ENCODE measurements at regions not wholly inside any gene's neighbourhood (a gene's known extent, or its start where the extent isn't known, plus 50 kb on each side); places are given as distances from the start of the nearest gene placed in this dataset.

DNA sequence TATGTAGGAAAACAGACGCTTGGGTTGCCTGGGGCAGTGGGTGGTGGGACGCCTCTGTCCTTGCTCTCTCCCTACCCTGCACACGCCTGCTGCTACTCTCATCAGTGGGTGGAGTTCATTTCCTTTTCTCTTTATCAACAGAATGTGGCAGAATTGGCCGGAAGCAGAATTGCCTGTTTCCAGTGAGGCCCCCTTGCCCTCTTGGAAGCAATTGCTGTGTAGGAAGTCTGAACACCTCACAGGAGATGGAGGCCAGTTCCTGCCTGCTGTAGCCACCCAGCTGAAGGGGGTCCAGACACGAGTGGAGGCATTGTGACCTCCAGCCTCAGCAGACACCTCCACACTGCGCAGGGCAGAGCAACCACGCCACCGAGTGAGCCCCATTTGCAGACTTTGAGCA is 331.6 kb upstream of the ZNF32 start:
- Histone ChIP-seq H3K36me3 (ENCODE audit: control insufficient read depth, insufficient read depth, low read length) (no peaks in the 10 kb centered on the region), H3K4me3 (ENCODE audit: low read length) (no peak overlapping the region), H3K27ac (ENCODE audit: low read length) (no peak overlapping the region), H3K9me3 (ENCODE audit: control insufficient read depth, insufficient read depth, low read length) (no peaks in the 10 kb centered on the region), H3K4me1 (ENCODE audit: control insufficient read depth, insufficient read depth, low read length) (peaks cover 11% of the 10 kb centered on the region), H3K27me3 (ENCODE audit: control insufficient read depth, insufficient read depth, low read length) (no peaks in the 10 kb centered on the region)
- peaks cover 0 to 3% of the 10 kb centered on the region in 2 donors for H3K27me3 Mint-ChIP-seq (ENCODE audit: low read depth in 2 of 2)
- TF ChIP-seq, protein P1, sequence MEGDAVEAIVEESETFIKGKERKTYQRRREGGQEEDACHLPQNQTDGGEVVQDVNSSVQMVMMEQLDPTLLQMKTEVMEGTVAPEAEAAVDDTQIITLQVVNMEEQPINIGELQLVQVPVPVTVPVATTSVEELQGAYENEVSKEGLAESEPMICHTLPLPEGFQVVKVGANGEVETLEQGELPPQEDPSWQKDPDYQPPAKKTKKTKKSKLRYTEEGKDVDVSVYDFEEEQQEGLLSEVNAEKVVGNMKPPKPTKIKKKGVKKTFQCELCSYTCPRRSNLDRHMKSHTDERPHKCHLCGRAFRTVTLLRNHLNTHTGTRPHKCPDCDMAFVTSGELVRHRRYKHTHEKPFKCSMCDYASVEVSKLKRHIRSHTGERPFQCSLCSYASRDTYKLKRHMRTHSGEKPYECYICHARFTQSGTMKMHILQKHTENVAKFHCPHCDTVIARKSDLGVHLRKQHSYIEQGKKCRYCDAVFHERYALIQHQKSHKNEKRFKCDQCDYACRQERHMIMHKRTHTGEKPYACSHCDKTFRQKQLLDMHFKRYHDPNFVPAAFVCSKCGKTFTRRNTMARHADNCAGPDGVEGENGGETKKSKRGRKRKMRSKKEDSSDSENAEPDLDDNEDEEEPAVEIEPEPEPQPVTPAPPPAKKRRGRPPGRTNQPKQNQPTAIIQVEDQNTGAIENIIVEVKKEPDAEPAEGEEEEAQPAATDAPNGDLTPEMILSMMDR (IDR thresholded peaks at IDR 0.05), result no peak
- 35% methylated on average over 7 of the region's 8 CpGs for WGBS (ENCODE audit: insufficient coverage)
- H3K36me3 Mint-ChIP-seq, result no peaks in the 10 kb centered on the region
- no peaks in the 10 kb centered on the region for H3K9me3 Mint-ChIP-seq
- H3K4me3 Mint-ChIP-seq, result no peak overlapping the region
- DNase-seq (no peak), ATAC-seq (peak in 1 of 3 donors; percentile 54)
- H3K4me1 Mint-ChIP-seq, result peaks cover 14 to 22% of the 10 kb centered on the region in 2 donors
- H3K27ac Mint-ChIP-seq, result peak overlapping the region in 1 of 2 donors; percentile 44
- intact Hi-C loops (cut with micrococcal nuclease), result no loop called here

DNA sequence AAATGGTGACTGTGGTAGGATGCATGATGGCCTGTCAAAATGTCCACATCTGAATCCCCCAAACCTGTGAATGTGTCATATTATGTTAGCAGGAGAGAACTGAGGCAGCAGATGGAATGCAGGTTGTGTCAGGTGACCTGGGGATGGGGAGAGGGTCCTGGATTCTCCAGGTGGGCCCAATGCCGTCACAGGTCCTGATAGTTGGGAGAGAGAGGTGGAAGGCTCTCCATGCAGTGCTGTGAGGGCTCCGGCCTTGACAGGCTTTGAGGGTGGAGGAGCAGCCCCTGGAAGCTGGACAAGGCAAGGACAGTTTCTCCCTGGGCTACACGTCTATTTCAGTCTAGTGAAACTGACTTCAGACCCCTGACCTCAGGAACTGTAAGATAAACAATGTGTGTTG is 330.9 kb upstream of the ZNF32 start:
- intact Hi-C loops (cut with micrococcal nuclease), result no loop called here
- Mint-ChIP-seq H3K27me3 (ENCODE audit: low read depth in 2 of 2) (peaks cover 0 to 3% of the 10 kb centered on the region in 2 donors), H3K9me3 (no peaks in the 10 kb centered on the region), H3K27ac (no peak overlapping the region), H3K36me3 (no peaks in the 10 kb centered on the region), H3K4me1 (peaks cover 14 to 22% of the 10 kb centered on the region in 2 donors), H3K4me3 (no peak overlapping the region)
- H3K9me3 ChIP-seq (ENCODE audit: control insufficient read depth, insufficient read depth, low read length), result no peaks in the 10 kb centered on the region
- H3K27me3 ChIP-seq (ENCODE audit: control insufficient read depth, insufficient read depth, low read length), result no peaks in the 10 kb centered on the region
- WGBS (ENCODE audit: insufficient coverage), result 83% methylated on average over 3 of the region's 3 CpGs
- DNase-seq (no peak), ATAC-seq (no peak)
- H3K27ac ChIP-seq (ENCODE audit: low read length), result no peak overlapping the region
- no peaks in the 10 kb centered on the region for H3K36me3 ChIP-seq (ENCODE audit: control insufficient read depth, insufficient read depth, low read length)
- peaks cover 11% of the 10 kb centered on the region for H3K4me1 ChIP-seq (ENCODE audit: control insufficient read depth, insufficient read depth, low read length)
- TF ChIP-seq, protein P1 (IDR thresholded peaks at IDR 0.05), result no peak
- H3K4me3 ChIP-seq (ENCODE audit: low read length), result no peak overlapping the region

DNA sequence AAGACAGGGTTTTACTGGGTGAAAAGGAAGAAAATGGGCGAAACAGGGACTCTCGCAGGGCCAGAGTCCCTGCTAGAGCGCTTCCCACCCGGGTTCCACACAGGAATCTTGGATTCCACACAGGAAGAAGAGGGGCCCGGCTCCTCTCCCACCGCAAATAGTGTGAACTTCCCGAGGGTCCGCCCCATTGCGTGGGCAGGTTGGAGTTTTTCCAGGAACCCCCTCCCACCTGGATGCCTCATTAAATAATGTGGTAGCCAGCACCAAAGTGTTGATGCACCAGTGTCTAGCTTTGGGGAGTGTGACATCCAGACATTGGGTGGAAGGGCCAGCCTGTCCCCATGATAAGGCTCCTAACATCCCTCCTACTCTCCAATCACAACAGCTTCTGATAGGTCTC is 330.3 kb upstream of the ZNF32 start:
- H3K27ac Mint-ChIP-seq, result no peak overlapping the region
- TF ChIP-seq, protein P1 (IDR thresholded peaks at IDR 0.05), result no peak

DNA sequence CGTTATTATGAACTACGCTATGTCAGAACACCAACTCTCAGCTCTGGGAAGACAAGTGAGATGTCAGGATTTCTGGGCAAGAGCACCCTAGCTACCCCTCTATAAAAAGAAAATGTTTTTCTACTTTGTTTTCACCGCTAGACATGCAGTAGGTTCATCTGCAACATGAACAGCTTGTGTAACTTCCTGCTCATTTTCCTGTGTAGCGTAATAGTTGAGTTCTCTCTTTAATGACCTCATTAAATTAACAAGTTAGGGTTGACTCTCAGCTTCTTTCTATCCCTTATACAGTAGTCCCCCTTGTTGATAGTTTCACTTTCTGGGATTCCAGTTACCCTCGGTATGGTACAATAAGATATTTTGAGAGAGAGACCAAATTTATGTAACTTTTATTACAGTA is 329.4 kb upstream of the ZNF32 start:
- H3K27ac Mint-ChIP-seq, result no peak overlapping the region
- H3K27ac ChIP-seq (ENCODE audit: low read length), result no peak overlapping the region

More for the DNA sequence above, 330.3 kb upstream of the ZNF32 start:
- no peak overlapping the region for H3K4me3 Mint-ChIP-seq
- DNase-seq (no peak), ATAC-seq (no peak)
- Histone ChIP-seq H3K27me3 (ENCODE audit: control insufficient read depth, insufficient read depth, low read length) (no peaks in the 10 kb centered on the region), H3K4me3 (ENCODE audit: low read length) (no peak overlapping the region), H3K36me3 (ENCODE audit: control insufficient read depth, insufficient read depth, low read length) (no peaks in the 10 kb centered on the region), H3K9me3 (ENCODE audit: control insufficient read depth, insufficient read depth, low read length) (no peaks in the 10 kb centered on the region), H3K4me1 (ENCODE audit: control insufficient read depth, insufficient read depth, low read length) (peaks cover 11% of the 10 kb centered on the region), H3K27ac (ENCODE audit: low read length) (no peak overlapping the region)
- intact Hi-C loops (cut with micrococcal nuclease), result no loop called here
- H3K4me1 Mint-ChIP-seq, result peaks cover 14 to 22% of the 10 kb centered on the region in 2 donors
- H3K27me3 Mint-ChIP-seq (ENCODE audit: low read depth in 2 of 2), result peaks cover 0 to 3% of the 10 kb centered on the region in 2 donors
- H3K9me3 Mint-ChIP-seq, result no peaks in the 10 kb centered on the region
- no peaks in the 10 kb centered on the region for H3K36me3 Mint-ChIP-seq
- 96% methylated on average over 6 of the region's 9 CpGs for WGBS (ENCODE audit: insufficient coverage)

More for the DNA sequence above, 329.4 kb upstream of the ZNF32 start:
- Mint-ChIP-seq H3K9me3 (no peaks in the 10 kb centered on the region), H3K27me3 (ENCODE audit: low read depth in 2 of 2) (peaks cover 0 to 3% of the 10 kb centered on the region in 2 donors), H3K4me3 (no peak overlapping the region), H3K4me1 (peaks cover 14 to 22% of the 10 kb centered on the region in 2 donors), H3K36me3 (no peaks in the 10 kb centered on the region)
- TF ChIP-seq, protein P1 (IDR thresholded peaks at IDR 0.05), result no peak
- peak in 2 of 3 donors; percentile 38 to 58 for ATAC-seq
- H3K4me3 ChIP-seq (ENCODE audit: low read length), result no peak overlapping the region
- no peaks in the 10 kb centered on the region for H3K27me3 ChIP-seq (ENCODE audit: control insufficient read depth, insufficient read depth, low read length)
- 49% methylated on average over 4 of the region's 5 CpGs for WGBS (ENCODE audit: insufficient coverage)
- DNase-seq, result no peak
- intact Hi-C loops (cut with micrococcal nuclease), result no loop called here
- no peaks in the 10 kb centered on the region for H3K36me3 ChIP-seq (ENCODE audit: control insufficient read depth, insufficient read depth, low read length)
- H3K4me1 ChIP-seq (ENCODE audit: control insufficient read depth, insufficient read depth, low read length), result peaks cover 11% of the 10 kb centered on the region
- no peaks in the 10 kb centered on the region for H3K9me3 ChIP-seq (ENCODE audit: control insufficient read depth, insufficient read depth, low read length)
